Type B pancreatic cell (in vitro differentiated cells): ENCODE measurements at regions not wholly inside any gene's neighbourhood (a gene's known extent, or its start where the extent isn't known, plus 50 kb on each side); places are given as distances from the start of the nearest gene placed in this dataset.
"Not testable (repeated sequence)": the region's sequence is repeated elsewhere in the genome, so short reads cannot be mapped to it uniquely, and the experiment has no call there.

Experiments
- DNase-seq: peaks from one replicate; pipeline ENCODE4 v3.0.0; 2021; ENCODE audit warnings: mixed read lengths; ENCODE audit not compliant: unreplicated experiment; ENCODE audit errors: extremely low spot score
- H3K27ac Mint-ChIP-seq: 2 replicates; pipeline ENCODE4 v1.8.0; 2021; ENCODE audit warnings: mild to moderate bottlenecking, mixed read lengths
- H3K27me3 Mint-ChIP-seq: 2 replicates; pipeline ENCODE4 v1.8.0; 2021; ENCODE audit warnings: mixed read lengths
- H3K36me3 Mint-ChIP-seq: 2 replicates; pipeline ENCODE4 v1.8.0; 2021; ENCODE audit warnings: mixed read lengths
- H3K4me1 Mint-ChIP-seq: one replicate; pipeline ENCODE4 v1.8.0; 2021; ENCODE audit warnings: mixed read lengths; ENCODE audit not compliant: unreplicated experiment
- H3K4me3 Mint-ChIP-seq: 2 replicates; pipeline ENCODE4 v1.8.0; 2021; ENCODE audit warnings: mild to moderate bottlenecking, mixed read lengths
- H3K9me3 Mint-ChIP-seq: 2 replicates; pipeline ENCODE4 v1.8.0; 2021; ENCODE audit warnings: mixed read lengths
- TF ChIP-seq, protein P1 (sequence below): fragments of 200-600 bp; sonication (generic); conservative IDR thresholded peaks from 2 replicates; pipeline ENCODE4 v1.5.0; 2021; ENCODE audit warnings: antibody characterized with exemption, mild to moderate bottlenecking

- Mint-ChIP-seq H3K9me3 (peaks cover 6% of the 10 kb centered on the region), H3K27ac (peak overlapping the region; percentile 33), H3K27me3 (no peaks in the 10 kb centered on the region), H3K4me1 (peaks cover 30% of the 10 kb centered on the region), H3K36me3 (no peaks in the 10 kb centered on the region), H3K4me3 (no peak overlapping the region)
- no peak for DNase-seq
- TF ChIP-seq, protein P1, sequence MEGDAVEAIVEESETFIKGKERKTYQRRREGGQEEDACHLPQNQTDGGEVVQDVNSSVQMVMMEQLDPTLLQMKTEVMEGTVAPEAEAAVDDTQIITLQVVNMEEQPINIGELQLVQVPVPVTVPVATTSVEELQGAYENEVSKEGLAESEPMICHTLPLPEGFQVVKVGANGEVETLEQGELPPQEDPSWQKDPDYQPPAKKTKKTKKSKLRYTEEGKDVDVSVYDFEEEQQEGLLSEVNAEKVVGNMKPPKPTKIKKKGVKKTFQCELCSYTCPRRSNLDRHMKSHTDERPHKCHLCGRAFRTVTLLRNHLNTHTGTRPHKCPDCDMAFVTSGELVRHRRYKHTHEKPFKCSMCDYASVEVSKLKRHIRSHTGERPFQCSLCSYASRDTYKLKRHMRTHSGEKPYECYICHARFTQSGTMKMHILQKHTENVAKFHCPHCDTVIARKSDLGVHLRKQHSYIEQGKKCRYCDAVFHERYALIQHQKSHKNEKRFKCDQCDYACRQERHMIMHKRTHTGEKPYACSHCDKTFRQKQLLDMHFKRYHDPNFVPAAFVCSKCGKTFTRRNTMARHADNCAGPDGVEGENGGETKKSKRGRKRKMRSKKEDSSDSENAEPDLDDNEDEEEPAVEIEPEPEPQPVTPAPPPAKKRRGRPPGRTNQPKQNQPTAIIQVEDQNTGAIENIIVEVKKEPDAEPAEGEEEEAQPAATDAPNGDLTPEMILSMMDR, result peak; percentile 69
Observed at GRCh38 chr5:57887851-57888621, 405.4 kb upstream of the ACTBL2 start.

DNA sequence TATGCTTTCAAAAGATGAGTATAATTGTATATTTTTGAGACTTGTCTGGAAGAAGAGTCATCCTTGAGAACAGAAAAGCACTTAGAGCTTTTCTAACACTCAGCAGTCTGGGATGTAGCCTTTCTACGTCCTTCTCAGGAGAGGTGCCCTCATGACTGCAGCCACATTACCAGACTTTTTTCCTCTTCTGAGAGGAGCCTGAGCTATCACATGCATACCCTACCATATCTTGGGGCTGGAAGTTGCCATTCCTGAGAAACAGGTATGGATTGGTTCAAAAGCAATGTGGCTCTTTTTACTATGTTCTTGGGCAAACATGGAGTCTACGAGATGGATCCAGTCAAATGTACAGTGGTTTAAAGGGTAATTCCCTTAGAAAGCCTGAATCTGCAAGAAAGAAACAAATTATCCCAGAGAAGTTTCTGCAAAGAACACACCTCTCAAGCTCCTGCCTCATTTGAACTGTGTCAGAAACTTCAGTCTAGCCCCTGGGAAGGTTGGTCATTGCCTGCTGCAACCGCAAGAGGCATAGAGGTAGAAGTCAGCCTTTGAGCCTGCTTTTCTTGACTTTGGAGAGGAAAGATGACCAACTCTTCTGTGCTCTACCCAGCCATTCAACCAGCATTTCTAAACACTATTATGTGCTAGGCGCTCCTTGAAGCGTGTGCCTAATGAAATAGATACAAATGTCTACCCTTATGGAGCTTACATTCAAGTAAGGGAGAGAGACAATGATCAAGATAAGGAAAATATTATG is 401.9 kb upstream of the ACTBL2 start:
- Mint-ChIP-seq H3K4me3 (no peak overlapping the region), H3K9me3 (peaks cover 6% of the 10 kb centered on the region), H3K27ac (no peak overlapping the region), H3K36me3 (no peaks in the 10 kb centered on the region), H3K27me3 (no peaks in the 10 kb centered on the region), H3K4me1 (peaks cover 40% of the 10 kb centered on the region)
- DNase-seq, result no peak
- TF ChIP-seq, protein P1, result no peak

DNA sequence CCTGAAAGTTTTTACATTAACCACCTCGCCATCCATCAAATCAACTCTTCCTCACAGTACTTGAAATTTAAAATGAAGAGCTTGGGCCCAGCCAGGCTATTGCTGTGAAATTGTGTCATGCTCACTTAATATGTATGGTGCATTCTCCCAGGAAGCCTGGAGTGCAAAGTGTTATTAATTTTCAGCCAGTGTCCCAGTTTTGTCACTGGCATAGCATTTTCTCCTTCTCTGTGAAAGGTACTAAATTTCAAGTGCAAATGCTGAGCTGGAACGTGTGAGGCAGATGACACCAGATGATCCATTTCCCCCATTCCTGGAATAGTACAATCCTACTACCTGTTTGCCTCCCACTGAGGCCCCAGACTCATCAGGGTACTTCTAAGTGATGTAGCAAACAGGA is 397.6 kb upstream of the ACTBL2 start:
- no peak overlapping the region for H3K4me3 Mint-ChIP-seq
- no peaks in the 10 kb centered on the region for H3K27me3 Mint-ChIP-seq
- peaks cover 14% of the 10 kb centered on the region for H3K9me3 Mint-ChIP-seq
- TF ChIP-seq, protein P1, result no peak
- no peaks in the 10 kb centered on the region for H3K36me3 Mint-ChIP-seq
- H3K27ac Mint-ChIP-seq, result peak overlapping the region; percentile 13
- H3K4me1 Mint-ChIP-seq, result peaks cover 37% of the 10 kb centered on the region
- DNase-seq, result no peak

- Mint-ChIP-seq H3K27me3 (no peaks in the 10 kb centered on the region), H3K9me3 (peaks cover 8% of the 10 kb centered on the region), H3K4me3 (peak overlapping the region; percentile 15), H3K36me3 (no peaks in the 10 kb centered on the region), H3K27ac (peak overlapping the region; percentile 82), H3K4me1 (peaks cover 35% of the 10 kb centered on the region)
- DNase-seq, result no peak
- TF ChIP-seq, protein P1, result no peak
Observed at GRCh38 chr5:57878301-57878722, 395.7 kb upstream of the ACTBL2 start.

- Mint-ChIP-seq H3K36me3 (no peaks in the 10 kb centered on the region), H3K27ac (no peak overlapping the region), H3K27me3 (no peaks in the 10 kb centered on the region), H3K4me3 (no peak overlapping the region), H3K4me1 (no peaks in the 10 kb centered on the region), H3K9me3 (no peaks in the 10 kb centered on the region)
- no peak for DNase-seq
- TF ChIP-seq, protein P1, result no peak
Observed at GRCh38 chr5:57871496-57871895, 388.9 kb upstream of the ACTBL2 start.

DNA sequence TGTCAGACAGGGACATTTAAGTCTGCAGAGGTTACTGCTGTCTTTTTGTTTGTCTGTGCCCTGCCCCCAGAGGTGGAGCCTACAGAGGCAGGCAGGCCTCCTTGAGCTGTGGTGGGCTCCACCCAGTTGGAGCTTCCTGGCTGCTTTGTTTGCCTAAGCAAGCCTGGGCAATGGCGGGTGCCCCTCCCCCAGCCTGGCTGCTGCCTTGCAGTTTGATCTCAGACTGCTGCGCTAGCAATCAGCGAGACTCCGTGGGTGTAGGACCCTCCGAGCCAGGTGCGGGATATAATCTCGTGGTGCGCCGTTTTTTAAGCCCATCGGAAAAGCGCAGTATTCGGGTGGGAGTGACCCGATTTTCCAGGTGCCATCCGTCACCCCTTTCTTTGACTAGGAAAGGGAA is 387.7 kb upstream of the ACTBL2 start:
- not testable (repeated sequence) for DNase-seq, H3K36me3 Mint-ChIP-seq, H3K4me3 Mint-ChIP-seq, H3K27me3 Mint-ChIP-seq, H3K27ac Mint-ChIP-seq, H3K9me3 Mint-ChIP-seq, H3K4me1 Mint-ChIP-seq
